ENCODE measurements at regions not wholly inside any gene's neighbourhood (a gene's known extent, or its start where the extent isn't known, plus 50 kb on each side); places are given as distances from the start of the nearest gene placed in this dataset.

GRCh38 chr3:193797566-193797965 lies 204.6 kb downstream of the OPA1 start:
- no peak for TF ChIP-seq CTCF (conservative IDR thresholded peaks at IDR 0.05; ENCODE audit: low read length)
- TF ChIP-seq EZH2phosphoT487 (IDR thresholded peaks at IDR 0.05; ENCODE audit: borderline replicate concordance), result no peak
